GM13976 (cell line): ENCODE measurements at regions not wholly inside any gene's neighbourhood (a gene's known extent, or its start where the extent isn't known, plus 50 kb on each side); places are given as distances from the start of the nearest gene placed in this dataset.
"Not testable (repeated sequence)": the region's sequence is repeated elsewhere in the genome, so short reads cannot be mapped to it uniquely, and the experiment has no call there.

ENCODE experiments used
- DNase-seq: peaks from one replicate; pipeline ENCODE4 v3.0.0; 2012; ENCODE audit warnings: low spot score
- in situ Hi-C: fragments of 300-500 bp; cut with MboI; formaldehyde crosslinking; loops from one replicate; pipeline ENCODE4 v1.12.0; 2022; ENCODE audit warnings: low sequenced_read_pairs, mixed read lengths, inconsistent platforms; ENCODE audit not compliant: unreplicated experiment
- TF ChIP-seq, protein P1 (sequence below): IDR thresholded peaks from 2 replicates; pipeline ENCODE4 v1.5.1; 2012; ENCODE audit warnings: borderline replicate concordance, mild to moderate bottlenecking; ENCODE audit not compliant: insufficient read depth; ENCODE audit errors: extremely low read depth, missing control alignments, control extremely low read depth

GRCh38 chr17:77089124-77089490, 51.7 kb upstream of the SEC14L1 start:
- DNase-seq: no peak
- TF ChIP-seq, protein P1, sequence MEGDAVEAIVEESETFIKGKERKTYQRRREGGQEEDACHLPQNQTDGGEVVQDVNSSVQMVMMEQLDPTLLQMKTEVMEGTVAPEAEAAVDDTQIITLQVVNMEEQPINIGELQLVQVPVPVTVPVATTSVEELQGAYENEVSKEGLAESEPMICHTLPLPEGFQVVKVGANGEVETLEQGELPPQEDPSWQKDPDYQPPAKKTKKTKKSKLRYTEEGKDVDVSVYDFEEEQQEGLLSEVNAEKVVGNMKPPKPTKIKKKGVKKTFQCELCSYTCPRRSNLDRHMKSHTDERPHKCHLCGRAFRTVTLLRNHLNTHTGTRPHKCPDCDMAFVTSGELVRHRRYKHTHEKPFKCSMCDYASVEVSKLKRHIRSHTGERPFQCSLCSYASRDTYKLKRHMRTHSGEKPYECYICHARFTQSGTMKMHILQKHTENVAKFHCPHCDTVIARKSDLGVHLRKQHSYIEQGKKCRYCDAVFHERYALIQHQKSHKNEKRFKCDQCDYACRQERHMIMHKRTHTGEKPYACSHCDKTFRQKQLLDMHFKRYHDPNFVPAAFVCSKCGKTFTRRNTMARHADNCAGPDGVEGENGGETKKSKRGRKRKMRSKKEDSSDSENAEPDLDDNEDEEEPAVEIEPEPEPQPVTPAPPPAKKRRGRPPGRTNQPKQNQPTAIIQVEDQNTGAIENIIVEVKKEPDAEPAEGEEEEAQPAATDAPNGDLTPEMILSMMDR: no peak
- in situ Hi-C loops: no loop called here

- DNase-seq, in situ Hi-C loops: not testable (repeated sequence)
Observed at GRCh38 chr17:77089949-77090348, 50.8 kb upstream of the SEC14L1 start.

DNA sequence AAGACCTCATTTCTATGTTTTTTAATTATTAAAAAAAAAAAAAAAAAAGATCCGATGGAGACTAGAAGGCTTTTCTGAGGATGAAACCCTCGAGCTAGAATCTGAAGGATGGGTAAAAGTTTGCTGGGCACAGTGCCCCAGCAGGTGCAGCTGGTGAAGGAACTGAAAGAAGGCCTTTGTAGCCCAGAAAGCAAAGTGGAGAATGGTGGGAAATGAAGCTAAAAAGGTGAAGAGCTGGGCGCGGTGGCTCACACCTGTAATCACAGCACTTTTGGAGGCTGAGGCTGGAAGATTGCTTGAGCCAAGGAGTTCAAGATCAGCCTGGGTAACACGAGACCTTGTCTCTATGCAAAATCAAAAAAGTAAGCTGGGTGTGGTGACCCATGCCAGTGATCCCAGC, 50.3 kb upstream of the SEC14L1 start:
- TF ChIP-seq, protein P1: no peak
- in situ Hi-C loops: no loop called here
- no peak for DNase-seq
